Stimulated activated CD8-positive, alpha-beta memory T cell treated with anti-CD3 and anti-CD28 coated beads, Interleukin-7, amount 100 ng/mL, for 1 hour (primary cell): ENCODE measurements at regions not wholly inside any gene's neighbourhood (a gene's known extent, or its start where the extent isn't known, plus 50 kb on each side); places are given as distances from the start of the nearest gene placed in this dataset.

ENCODE experiments used
- DNase-seq, 2 donors: peaks; one replicate each; pipeline ENCODE4 v3.0.0-alpha.2; 2020; ENCODE audit warnings: low read depth in 2 of 2

DNA sequence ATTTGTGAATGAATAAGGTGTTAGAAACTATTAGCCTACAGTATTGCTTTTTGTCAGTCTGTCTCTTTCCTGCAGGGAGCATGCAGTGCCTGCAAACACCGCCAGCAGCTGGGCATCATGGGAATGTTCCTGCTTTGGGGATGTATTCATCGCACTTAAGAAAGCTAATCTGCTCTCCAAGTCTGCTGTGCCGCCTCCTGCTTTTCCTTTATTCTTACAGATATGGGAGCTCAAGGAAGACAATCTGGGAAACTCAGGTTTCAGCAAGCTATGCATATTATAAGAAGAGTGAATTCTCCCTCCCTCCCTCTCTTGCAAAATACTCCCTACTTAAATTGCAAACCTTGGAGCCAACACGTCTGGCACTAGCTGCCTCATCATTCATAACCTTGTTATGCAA lies 479.2 kb upstream of the ACVR2A start:
- DNase-seq = no peak

- no peak for DNase-seq
Observed at GRCh38 chr2:147364597-147364996, 480.2 kb upstream of the ACVR2A start.

GRCh38 chr2:147363181-147363580 lies 481.6 kb upstream of the ACVR2A start:
- no peak for DNase-seq

DNA sequence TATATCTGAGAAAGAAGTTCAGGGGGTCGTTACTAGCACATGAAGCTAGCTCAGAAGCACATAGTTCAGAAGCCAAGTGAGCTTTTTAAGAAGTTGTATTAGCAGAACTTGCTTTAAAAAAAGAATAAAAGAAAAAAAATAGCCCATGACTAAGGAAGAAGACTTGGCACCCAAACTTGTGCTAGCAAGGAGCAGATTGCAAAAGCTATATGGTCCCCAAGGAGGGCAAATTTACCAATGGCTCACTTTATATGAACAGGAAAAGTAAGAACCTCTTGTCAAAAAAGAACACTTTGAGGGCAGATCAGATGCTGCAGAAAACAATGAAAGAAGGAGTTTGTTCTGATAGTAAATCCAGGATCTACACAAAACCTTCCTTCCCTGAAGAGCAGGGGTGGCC lies 486.5 kb upstream of the ACVR2A start:
- no peak for DNase-seq

DNA sequence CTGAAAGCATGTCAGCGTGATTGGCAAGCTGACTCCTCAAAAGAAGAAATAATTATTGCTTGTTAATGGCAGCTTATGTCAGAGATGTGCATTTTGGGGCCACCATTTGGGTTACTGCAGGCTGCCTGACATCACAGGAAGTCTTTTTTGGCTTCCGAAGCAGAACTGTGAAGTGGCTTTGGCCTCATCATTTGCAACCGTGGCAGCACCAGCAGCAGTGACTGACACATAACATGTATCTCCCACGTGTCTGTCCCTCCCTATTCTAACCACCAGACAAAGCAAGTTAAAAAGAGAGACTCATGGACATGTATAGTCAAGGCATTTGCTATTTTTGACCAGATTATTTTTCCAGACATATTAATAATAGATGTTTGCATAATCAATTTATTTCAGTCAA lies 488.7 kb upstream of the ACVR2A start:
- no peak for DNase-seq

GRCh38 chr2:147355706-147356105 lies 489.1 kb upstream of the ACVR2A start:
- DNase-seq = no peak

GRCh38 chr2:147353072-147353381 lies 491.8 kb upstream of the ACVR2A start:
- no peak for DNase-seq

DNA sequence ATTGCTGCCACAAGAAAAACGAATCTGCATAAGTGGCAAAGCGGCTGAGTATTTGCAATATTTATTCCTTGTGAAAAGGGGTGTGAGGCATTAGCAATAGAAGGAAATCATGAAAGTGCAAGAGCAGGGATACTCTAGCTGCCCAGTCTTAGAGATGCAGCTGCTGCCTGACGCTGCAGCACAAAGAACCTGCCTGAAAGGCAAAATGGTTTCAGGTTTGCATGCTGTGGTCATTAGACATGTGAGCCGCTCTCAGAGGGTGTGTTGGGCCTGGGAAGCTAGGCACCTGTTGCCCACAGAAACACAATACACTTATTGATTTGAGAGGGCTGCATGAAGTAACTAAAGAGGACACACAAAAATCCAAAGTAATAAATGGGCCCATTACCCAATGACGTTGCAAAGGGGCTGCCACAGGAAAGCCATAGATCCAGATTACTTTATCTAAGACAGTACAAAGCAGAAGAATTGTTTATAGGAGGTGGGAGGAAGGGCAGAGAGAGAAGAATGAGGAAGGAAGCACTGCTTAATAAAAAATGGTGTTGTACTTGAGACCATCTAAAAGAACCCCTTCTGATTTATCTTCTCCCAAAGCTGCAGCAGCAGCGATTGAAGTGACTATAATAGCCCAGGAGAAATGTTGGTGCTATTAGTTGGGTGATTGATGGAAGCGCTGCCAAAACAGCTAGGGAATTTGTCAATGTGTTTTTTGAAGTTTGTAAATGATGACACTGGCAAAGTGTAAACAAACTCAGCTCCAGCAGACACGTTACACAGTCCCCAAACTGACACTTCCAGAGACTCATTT lies 492.4 kb upstream of the ACVR2A start:
- no peak for DNase-seq

DNA sequence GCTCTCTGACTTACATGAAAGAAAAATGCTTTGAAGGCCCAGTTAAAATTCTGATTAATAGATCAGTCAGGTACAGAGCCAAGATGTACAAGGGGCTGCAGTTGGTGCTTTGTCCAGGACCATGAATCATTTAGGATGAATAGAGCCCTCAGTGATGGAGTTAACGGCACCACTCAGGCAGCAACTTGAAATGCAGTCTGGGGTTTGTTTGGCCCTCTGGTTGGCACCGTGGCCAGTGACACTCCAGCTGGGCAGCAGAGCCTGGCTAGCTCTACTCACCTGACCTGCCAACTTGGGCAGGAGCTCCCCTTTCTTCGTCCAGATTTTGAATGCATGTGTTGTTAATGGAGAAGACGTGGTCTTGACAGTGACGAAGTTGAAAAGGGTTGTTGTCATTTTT lies 493.0 kb upstream of the ACVR2A start:
- no peak for DNase-seq

- no peak for DNase-seq
Observed at GRCh38 chr2:147348931-147349555, 495.8 kb upstream of the ACVR2A start.

- DNase-seq = no peak
Observed at GRCh38 chr2:147346142-147346541, 498.7 kb upstream of the ACVR2A start.

DNA sequence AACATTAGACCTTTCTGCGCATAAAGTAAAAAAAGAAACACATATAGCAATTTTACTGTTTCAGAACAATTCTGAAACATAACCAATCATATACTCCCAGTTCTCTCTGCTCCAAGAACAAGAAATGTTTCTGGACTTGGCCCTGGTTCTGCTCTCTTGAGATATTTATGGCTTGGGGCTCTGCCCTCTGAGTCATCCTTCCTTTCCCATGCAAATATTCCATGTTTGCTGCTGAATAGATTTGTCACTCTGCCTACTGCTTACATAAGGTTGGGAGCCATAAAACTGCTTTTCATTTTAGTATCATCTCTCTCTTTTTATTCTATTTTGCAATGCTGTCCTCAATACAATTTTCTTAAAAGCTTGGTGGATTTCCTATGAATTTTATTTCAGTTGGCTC lies 499.6 kb upstream of the ACVR2A start:
- DNase-seq = no peak

DNA sequence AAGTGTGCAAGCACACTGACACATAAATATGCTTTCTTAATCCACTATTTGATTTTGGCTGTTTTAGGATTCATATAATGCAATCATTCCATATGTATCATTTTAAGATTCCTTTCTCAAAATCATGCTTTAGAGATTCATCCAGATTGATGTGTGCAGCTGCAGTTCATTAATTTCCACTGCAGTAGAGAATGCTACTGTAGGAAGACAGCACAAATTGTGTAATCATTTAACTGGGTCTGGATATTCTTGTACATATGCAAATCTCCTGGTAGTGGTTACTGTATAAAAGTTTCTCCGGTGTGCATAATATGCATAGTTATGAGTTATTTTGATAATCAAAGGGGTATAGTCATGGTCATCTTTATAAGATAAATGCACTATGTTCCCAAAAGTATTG lies 502.5 kb upstream of the ACVR2A start:
- no peak for DNase-seq

- DNase-seq = peak in 1 of 2 donors; percentile 21
Observed at GRCh38 chr2:147331790-147332419, 512.9 kb upstream of the ACVR2A start.

DNA sequence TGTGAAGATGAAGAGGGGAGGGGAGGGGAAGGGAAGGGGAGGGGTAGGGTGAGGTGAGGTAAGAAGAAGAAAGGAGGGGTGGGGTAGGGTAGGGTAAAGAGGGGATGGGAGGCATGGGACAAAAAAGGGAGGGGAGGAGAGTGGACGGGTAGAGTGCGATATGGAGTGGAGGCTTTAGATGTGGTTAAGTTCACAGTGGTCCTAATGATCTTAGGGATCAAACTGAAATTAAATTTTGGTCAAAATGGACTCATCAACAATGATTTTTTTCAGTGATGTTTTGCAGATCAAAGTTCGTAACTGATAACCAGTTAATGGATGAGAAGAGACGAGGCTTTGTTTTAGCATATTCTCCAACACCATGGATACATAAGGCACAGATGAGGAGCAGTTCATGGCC lies 513.9 kb upstream of the ACVR2A start:
- DNase-seq = no peak

GRCh38 chr2:147327613-147328012 lies 517.2 kb upstream of the ACVR2A start:
- DNase-seq = no peak

DNA sequence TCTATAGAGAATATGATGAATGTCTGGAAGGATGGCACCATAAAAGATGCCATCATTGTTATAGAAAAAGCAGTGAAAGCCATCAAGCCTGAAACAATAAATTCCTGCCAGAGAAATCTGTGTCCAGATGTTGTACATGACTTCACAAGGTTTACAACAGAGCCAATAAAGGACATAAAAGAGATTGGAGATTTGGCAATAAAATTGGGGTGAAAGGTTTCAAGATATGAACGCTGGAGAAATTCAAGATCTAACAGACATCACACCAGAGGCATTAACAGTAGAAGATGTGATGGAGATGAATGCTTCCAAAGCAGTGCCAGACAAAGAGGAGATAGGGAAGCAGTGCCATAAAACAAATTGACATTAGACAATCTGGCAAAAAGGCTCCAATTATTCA lies 518.8 kb upstream of the ACVR2A start:
- DNase-seq = no peak

DNA sequence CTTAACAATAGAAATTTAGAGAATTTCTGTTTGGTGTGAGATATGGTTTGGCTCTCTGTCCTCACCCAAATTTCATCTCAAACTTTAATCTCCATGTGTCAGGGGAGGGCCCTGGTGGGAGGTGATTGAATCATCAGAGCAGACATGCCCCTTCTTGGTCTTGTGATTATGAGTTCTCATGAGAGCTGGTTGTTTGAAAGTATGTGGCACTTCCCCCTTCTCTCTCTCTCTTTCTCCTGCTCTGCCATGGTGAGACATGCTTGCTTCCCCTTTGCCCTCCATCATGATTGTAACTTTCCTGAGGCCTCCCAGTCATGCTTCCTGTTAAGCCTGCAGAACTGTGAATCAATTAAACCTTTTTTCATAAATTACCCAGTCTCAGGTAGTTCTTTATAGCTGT lies 524.7 kb upstream of the ACVR2A start:
- no peak for DNase-seq

- no peak for DNase-seq
Observed at GRCh38 chr2:147311058-147311430, 533.8 kb upstream of the ACVR2A start.

- DNase-seq = no peak
Observed at GRCh38 chr2:147310335-147311057, 534.3 kb upstream of the ACVR2A start.

DNA sequence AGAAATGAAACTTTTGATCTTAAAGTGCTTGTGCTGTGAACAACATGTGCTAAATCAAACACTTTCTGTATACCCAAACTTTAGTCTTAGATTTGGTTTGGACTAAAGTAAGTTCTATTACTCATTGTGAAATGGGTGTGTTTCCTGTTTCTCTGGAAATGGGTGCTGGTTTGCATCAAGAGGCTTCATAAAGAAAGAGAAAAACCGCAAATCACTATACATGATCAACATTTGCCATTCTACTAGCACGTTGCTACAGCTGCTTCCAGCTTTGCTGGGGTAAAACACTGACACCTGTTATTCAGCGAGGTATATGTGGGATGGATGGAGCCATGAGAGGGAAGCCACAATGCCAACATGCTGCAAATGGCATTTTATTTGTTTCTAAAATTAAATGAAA lies 547.0 kb upstream of the ACVR2A start:
- DNase-seq = no peak

- no peak for DNase-seq
Observed at GRCh38 chr2:147294825-147295392, 549.9 kb upstream of the ACVR2A start.
